GM19023 (cell line): ENCODE measurements at regions not wholly inside any gene's neighbourhood (a gene's known extent, or its start where the extent isn't known, plus 50 kb on each side); places are given as distances from the start of the nearest gene placed in this dataset.
"Not testable (repeated sequence)": the region's sequence is repeated elsewhere in the genome, so short reads cannot be mapped to it uniquely, and the experiment has no call there.

Experiments
- ATAC-seq: cut with Tn5 transposase; IDR thresholded peaks from one replicate; pipeline ENCODE4 v1.9.1; 2021; ENCODE audit warnings: mild to moderate bottlenecking, moderate library complexity; ENCODE audit not compliant: unreplicated experiment

GRCh38 chr6:163745536-163746400 lies 331.2 kb downstream of the QKI start:
- no peak for ATAC-seq

GRCh38 chr6:163744256-163744925 lies 329.9 kb downstream of the QKI start:
- no peak for ATAC-seq

GRCh38 chr6:163743796-163744195 lies 329.3 kb downstream of the QKI start:
- no peak for ATAC-seq

GRCh38 chr6:163741743-163742363 lies 327.3 kb downstream of the QKI start:
- ATAC-seq = no peak

GRCh38 chr6:163741342-163741741 lies 326.8 kb downstream of the QKI start:
- no peak for ATAC-seq

GRCh38 chr6:163739966-163740365 lies 325.4 kb downstream of the QKI start:
- ATAC-seq = no peak

DNA sequence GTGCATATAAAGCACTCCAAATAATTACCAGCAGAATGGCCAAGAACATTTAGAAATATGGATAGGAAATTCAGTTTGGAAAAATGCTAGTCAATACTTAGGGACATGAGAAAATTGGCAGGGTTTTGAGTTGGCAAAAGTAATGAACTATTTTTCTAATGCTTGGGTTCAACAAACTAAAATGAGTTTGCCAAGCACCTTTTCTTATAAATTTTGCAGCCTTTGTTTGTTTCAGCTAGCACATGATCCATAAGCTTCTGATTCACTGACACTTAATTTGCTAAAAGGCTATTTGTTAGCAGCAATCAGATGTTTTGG lies 324.8 kb downstream of the QKI start:
- no peak for ATAC-seq

DNA sequence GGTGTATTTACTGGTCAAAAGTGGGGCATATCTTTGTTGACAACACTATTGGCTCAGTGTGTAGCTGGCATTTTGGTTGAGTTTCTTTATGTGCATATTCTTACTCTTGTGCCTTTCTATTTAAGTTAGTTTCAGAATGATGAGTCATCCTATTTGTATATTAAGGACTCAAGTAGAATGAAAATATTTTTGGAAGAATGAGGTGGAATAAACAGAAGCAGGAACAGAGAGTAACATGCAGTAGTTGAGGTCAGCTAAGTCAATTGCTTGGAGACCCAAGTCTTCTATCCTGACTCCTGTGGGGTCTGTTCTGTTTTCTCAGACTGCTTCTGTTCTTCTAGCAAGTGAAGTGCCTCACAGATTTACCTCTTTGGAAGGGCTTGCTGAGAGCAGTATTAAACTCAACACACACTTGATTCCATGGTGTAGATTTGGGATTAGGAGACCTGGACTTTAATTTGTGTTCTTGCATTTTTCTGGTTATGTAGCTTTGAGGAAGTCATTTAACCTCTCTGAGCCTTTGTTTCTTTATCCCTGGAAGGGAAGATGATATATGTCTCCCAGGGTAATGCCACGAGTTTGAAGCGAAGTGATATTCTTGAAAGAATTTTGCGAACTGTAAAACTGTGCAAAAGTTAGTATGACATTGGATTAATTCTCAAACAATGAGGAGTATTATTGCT lies 324.3 kb downstream of the QKI start:
- ATAC-seq = no peak

DNA sequence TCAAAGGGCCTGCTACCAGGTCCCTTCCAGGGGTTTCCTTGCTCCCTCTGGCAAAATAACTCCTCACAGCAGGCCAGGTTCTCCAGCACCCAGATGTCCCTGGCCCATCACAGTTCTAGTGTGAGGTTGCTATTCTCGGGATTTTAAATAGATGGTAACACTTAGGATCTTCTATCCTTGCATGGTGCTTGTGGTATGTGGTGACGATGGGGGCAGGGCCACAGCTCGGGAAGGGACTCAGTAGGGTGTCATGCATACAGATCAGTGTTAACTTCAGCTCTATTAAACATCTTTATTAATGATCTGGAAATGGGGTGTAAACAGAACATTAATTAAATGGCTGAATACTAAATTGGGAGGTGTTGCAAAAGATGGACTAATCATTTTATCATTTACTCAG lies 323.8 kb downstream of the QKI start:
- ATAC-seq = no peak

DNA sequence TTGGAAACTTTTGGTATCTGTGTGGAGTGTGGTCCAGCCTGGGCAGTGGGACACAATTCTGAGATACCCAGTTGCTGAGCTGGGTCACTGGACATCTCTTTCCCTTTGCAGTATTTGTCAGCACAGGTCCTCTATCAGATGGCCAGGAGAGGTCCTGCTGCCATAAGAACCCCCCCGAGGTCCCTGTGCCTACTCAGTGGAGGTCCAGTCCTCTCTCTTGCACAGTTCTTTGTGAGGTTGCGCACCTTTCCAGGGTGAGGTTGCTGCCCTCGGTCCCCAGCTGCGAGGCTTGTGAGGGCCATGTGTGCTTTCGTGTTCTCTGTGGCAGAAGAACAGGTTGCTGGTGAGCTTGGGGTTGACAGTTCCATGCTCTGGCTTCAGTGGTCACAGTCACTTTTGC lies 320.6 kb downstream of the QKI start:
- no peak for ATAC-seq

- no peak for ATAC-seq
Measured at GRCh38 chr6:163733061-163733460, 318.5 kb downstream of the QKI start.

DNA sequence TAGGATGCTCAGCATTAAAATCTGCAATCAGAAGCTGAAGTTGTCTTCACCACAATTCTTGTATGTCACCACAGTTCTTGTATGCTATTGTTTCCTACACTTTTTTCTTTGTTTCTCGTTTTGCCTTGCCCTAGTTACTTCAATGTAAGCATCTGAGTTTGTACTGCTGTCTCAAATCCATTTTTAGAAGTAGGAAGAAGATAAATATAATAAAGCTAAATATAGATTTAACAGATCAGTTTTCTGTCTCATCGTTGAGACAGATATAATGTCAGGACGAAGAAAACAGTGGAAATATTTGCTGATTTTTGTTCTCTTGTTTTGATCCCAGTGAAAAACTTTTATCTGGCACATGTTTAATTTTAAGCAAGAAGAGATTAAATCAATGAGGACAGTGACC lies 318.0 kb downstream of the QKI start:
- ATAC-seq = no peak

DNA sequence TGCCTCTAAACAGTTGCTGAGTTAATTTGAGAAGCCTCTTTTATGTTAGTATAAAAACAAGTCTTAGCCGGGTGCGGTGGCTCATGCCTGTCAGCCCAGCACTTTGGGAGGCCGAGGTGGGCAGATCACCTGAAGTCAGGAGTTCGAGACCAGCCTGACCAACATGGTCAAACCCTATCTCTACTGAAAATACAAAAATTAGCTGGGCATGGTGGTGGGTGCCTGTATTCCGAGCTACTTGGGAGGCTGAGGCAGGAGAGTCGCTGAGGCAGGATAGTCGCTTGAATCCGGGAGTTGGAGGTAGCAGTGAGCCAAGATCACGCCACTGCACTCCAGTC lies 317.5 kb downstream of the QKI start:
- ATAC-seq = not testable (repeated sequence)

DNA sequence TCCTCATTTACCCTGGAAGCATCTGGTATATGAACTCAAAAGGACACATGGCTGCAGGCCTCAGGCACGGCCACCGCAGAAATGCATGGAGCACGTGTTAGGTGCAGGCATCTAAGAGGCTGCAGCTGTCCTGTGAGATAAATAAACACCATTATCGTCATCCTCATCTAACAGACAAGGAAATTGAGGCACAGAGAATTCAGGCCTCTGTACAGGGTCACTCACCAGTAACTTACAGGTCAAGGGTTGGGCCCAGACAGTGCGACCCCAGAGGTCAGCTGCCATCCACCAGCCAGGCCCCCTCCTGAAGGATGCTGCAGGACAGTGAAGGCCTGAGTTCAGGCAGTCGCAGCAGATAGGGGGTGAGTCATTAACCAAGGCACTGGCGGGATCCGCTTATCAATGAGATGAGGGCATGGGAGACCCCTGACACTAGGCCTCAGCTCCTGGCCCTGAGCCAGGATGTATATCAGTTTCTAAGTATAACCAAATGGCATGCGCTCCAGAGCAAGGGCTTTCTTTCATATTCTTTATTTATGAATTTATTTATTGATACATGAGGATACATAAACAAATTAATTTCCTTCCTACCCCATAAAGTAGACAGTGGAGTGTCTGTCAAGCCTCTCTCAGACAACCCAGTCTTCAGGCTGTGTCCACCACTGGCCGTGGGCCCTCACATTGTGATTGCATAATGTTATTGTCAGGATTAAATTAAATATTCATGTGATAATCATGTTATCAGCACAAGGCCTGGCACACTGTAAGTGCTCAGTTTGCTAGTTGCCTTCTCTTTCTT lies 316.9 kb downstream of the QKI start:
- ATAC-seq = no peak

DNA sequence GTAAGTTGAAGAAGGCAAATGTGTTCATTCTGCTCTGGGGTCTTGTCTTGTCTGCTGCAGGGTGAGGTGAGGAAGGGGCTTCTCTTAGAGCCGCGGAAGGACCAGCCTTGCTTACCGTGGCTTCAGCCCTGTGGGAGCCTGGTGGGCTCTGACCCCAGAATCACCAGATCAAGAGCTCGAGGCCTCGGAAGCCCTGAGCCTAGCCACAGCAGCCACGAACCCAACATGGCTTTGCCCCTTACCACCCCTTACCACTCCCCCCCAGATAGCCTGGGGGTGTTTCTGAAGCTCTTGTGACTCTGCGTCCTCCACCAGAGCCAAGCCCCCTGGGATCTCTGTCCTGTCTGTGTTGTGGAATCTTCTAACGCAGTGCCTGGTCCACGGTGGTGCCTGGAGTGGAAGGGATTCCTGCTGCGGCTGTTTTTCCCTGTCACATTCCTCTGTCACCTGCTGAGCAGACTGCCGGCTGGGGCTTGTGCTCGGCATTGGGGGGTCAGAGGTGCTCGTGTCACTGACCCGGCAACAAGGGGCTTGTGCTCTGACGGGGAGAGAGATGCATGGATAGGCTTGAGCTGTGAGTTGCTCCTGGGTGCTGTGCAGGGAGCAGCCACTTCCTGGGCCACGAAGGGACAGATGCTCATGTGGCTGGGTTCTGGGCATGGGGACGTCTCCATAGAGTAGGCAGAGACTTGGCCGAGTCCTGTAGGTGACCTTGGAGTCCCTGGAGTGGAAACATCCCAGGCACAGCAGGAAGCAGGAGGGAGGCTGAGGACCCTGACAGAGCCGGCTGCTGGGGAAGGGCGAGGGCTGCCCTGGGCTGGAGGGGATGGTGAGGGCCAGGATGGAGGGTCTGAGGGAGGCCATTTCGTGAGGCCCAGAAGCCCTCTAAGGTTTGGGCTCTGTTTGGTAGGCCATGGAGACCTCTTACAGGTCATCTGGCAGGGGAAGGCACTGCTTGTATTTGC lies 316.0 kb downstream of the QKI start:
- no peak for ATAC-seq

- ATAC-seq = no peak
Measured at GRCh38 chr6:163729127-163729872, 314.8 kb downstream of the QKI start.

DNA sequence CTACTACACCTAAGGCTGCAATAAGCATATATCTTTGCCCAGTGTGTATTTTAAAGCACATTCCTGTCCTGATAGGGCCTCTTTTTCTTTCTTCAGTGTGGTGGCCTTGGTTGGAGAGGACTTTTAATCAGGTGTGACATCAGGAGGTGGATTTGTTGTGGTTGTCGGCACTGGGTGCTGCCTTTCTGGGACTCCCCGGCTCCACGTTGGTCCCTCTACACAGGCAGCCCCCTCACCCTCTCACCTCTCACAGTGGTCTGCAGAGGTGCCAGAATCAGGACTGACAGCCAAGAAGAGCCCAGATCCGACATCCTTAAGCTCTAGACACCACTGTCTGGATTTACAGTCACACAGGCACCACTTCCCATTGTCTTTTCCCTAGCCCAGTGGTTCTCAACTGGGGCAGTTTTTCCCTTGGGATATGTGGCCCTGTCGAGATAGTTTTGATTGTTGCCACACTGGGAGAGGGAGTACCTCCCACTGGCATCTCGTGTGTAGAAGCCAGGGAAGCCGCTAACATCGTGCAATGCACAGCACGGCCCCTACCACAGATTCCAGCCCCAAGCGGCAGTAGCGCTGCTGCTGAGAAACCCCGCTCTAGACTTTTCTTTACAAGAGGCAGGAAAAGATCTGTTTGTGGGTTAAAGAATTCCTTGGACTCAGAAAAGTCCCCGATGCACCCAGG lies 314.1 kb downstream of the QKI start:
- ATAC-seq = no peak

DNA sequence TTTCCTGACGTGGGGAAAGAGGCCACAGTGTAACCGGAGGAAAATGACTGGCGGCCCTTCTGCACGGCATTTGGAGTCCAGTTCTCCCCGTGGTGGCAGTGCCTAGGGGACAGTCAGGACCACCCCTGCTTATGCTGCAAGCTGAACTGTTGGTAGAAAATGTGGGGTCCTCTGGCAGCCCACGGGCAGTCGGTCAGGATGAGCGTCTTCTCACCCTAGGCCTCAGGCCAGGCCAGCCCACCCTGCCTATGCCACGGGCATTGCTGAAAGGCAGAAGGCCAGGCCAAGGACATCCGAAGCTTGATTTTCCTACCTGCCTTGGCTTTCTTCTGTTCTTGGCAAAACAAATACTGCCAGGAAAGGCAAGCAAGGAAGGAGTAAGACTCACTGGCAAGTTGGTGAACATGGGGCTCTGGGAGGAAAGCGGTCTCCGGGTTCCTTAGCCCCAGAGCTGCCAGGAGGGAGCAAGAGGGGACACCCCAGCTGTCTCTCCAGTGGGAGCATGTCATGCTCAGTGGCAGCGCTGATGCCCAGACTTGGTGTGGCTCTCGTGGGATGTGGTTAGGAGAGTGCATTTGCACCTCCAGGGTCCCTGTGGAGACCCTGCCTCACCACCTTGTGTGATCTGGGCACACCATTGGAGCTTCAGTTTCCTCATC lies 311.6 kb downstream of the QKI start:
- no peak for ATAC-seq
